Choroid plexus epithelial cell (primary cell): ENCODE measurements at regions not wholly inside any gene's neighbourhood (a gene's known extent, or its start where the extent isn't known, plus 50 kb on each side); places are given as distances from the start of the nearest gene placed in this dataset.

ENCODE experiments used
- DNase-seq: peaks from one replicate; pipeline ENCODE4 v3.0.0-alpha.2; 2010; ENCODE audit warnings: low read depth
- H3K4me3 ChIP-seq: 2 replicates; pipeline ENCODE4 v1.5.1; 2011; ENCODE audit warnings: low read depth, mild to moderate bottlenecking, control low read depth, low read length, moderate library complexity
- CTCF ChIP-seq: conservative IDR thresholded peaks from 2 replicates; pipeline ENCODE4 v1.5.1; 2011; ENCODE audit warnings: low read depth, mild to moderate bottlenecking, control low read depth, inconsistent platforms, low read length, moderate library complexity

GRCh38 chr5:96075579-96076289 lies 114.1 kb upstream of the ELL2 start:
- DNase-seq: no peak
- no peak overlapping the region for H3K4me3 ChIP-seq
- no peak for TF ChIP-seq CTCF

GRCh38 chr5:96074870-96075269 lies 113.2 kb upstream of the ELL2 start:
- no peak for DNase-seq
- no peak for TF ChIP-seq CTCF
- H3K4me3 ChIP-seq: no peak overlapping the region

DNA sequence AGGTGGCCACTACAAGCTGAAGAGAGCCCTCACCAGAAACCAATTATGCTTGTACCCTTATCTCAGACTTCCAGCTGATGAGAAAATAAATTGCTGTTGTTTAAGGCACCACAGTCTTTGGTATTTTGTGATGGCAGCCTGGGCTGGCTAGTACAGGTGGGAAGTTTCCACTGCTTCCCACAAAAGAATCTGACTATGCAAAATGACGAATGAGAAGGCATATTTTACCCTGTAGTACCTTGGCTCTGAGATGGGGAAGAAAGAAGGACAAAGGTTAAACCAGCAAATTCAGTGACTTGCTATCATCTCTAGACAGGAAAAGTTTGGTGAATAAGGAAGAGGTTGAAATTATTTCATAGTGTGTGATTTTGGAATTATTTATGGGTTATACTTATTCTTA lies 112.8 kb upstream of the ELL2 start:
- H3K4me3 ChIP-seq: no peak overlapping the region
- no peak for TF ChIP-seq CTCF
- no peak for DNase-seq

DNA sequence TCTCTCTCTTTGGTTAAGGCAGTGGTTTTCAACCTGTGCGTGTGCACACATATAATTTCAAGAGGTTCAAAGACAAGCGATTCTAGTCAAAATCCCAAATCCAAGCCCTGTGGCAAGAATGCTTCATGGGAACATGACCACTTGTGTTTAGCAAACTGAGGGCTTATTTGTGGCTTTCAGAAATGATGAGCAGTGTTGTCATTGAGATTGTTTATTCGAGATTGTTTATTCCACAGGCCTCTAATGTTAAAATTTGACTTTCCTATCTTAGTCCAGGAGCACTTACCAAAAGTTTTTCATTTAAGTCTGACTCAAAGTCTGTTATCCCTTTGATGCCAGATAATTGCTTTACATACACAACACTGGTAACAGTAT lies 111.1 kb upstream of the ELL2 start:
- H3K4me3 ChIP-seq: no peak overlapping the region
- TF ChIP-seq CTCF: no peak
- no peak for DNase-seq

- DNase-seq: no peak
- no peak overlapping the region for H3K4me3 ChIP-seq
- TF ChIP-seq CTCF: no peak
Measured at GRCh38 chr5:96072138-96072790, 110.6 kb upstream of the ELL2 start.

GRCh38 chr5:96070622-96071225 lies 109.1 kb upstream of the ELL2 start:
- H3K4me3 ChIP-seq: no peak overlapping the region
- peak; percentile 37 for DNase-seq
- TF ChIP-seq CTCF: no peak
